IMR-90 (cell line): ENCODE measurements at regions not wholly inside any gene's neighbourhood (a gene's known extent, or its start where the extent isn't known, plus 50 kb on each side); places are given as distances from the start of the nearest gene placed in this dataset.

ENCODE experiments used
- CEBPB ChIP-seq: IDR thresholded peaks from 2 replicates; pipeline ENCODE4 v1.6.1; 2012; ENCODE audit warnings: low read depth, low read length, improper control_type of control experiment
- CHD1 ChIP-seq: IDR thresholded peaks from 2 replicates; pipeline ENCODE4 v1.6.1; 2012; ENCODE audit warnings: low read depth, low read length, improper control_type of control experiment
- ELK1 ChIP-seq: fragments of 150-350 bp; IDR thresholded peaks from 2 replicates; pipeline ENCODE4 v1.6.1; 2016; ENCODE audit warnings: low read depth, mild to moderate bottlenecking, low read length, moderate library complexity, borderline replicate concordance
- MAZ ChIP-seq: IDR thresholded peaks from 2 replicates; pipeline ENCODE4 v1.6.1; 2012; ENCODE audit warnings: low read depth, mild to moderate bottlenecking, low read length, improper control_type of control experiment, moderate library complexity, borderline replicate concordance
- POLR2A ChIP-seq: IDR thresholded peaks from 2 replicates; pipeline ENCODE4 v1.6.1; 2012; ENCODE audit warnings: mild to moderate bottlenecking, low read depth, low read length
- RAD21 ChIP-seq: IDR thresholded peaks from 2 replicates; pipeline ENCODE4 v1.6.1; 2012; ENCODE audit warnings: low read length, improper control_type of control experiment
- RCOR1 ChIP-seq: IDR thresholded peaks from 2 replicates; pipeline ENCODE4 v1.6.1; 2012; ENCODE audit warnings: mild to moderate bottlenecking, low read length, improper control_type of control experiment; ENCODE audit not compliant: insufficient replicate concordance
- RFX5 ChIP-seq: IDR thresholded peaks from 2 replicates; pipeline ENCODE4 v1.8.0; 2012; ENCODE audit warnings: low read depth, mild to moderate bottlenecking, low read length, moderate library complexity
- TF ChIP-seq, protein P1 (sequence below): conservative IDR thresholded peaks from 2 replicates; pipeline ENCODE4 v1.5.1; 2012; ENCODE audit warnings: mild to moderate bottlenecking, low read depth, low read length, improper control_type of control experiment
- TF ChIP-seq, protein P2 (sequence below): fragments of 150-350 bp; IDR thresholded peaks from 2 replicates; pipeline ENCODE4 v1.6.1; 2017; ENCODE audit warnings: mild to moderate bottlenecking, antibody characterized with exemption, low read length, low read depth

GRCh38 chr14:84425968-84426367 lies 1104.0 kb upstream of the FLRT2 start:
- no peak for TF ChIP-seq POLR2A
- TF ChIP-seq, protein P1, sequence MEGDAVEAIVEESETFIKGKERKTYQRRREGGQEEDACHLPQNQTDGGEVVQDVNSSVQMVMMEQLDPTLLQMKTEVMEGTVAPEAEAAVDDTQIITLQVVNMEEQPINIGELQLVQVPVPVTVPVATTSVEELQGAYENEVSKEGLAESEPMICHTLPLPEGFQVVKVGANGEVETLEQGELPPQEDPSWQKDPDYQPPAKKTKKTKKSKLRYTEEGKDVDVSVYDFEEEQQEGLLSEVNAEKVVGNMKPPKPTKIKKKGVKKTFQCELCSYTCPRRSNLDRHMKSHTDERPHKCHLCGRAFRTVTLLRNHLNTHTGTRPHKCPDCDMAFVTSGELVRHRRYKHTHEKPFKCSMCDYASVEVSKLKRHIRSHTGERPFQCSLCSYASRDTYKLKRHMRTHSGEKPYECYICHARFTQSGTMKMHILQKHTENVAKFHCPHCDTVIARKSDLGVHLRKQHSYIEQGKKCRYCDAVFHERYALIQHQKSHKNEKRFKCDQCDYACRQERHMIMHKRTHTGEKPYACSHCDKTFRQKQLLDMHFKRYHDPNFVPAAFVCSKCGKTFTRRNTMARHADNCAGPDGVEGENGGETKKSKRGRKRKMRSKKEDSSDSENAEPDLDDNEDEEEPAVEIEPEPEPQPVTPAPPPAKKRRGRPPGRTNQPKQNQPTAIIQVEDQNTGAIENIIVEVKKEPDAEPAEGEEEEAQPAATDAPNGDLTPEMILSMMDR: no peak
- no peak for TF ChIP-seq ELK1
- no peak for TF ChIP-seq RAD21
- TF ChIP-seq CEBPB: no peak
- TF ChIP-seq RFX5: no peak
- TF ChIP-seq CHD1: no peak
- no peak for TF ChIP-seq RCOR1
- TF ChIP-seq, protein P2, sequence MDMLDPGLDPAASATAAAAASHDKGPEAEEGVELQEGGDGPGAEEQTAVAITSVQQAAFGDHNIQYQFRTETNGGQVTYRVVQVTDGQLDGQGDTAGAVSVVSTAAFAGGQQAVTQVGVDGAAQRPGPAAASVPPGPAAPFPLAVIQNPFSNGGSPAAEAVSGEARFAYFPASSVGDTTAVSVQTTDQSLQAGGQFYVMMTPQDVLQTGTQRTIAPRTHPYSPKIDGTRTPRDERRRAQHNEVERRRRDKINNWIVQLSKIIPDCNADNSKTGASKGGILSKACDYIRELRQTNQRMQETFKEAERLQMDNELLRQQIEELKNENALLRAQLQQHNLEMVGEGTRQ: no peak
- no peak for TF ChIP-seq MAZ
